ENCODE measurements at regions not wholly inside any gene's neighbourhood (a gene's known extent, or its start where the extent isn't known, plus 50 kb on each side); places are given as distances from the start of the nearest gene placed in this dataset.
"Not testable (repeated sequence)": the region's sequence is repeated elsewhere in the genome, so short reads cannot be mapped to it uniquely, and the experiment has no call there.

GRCh38 chr10:109062371-109062770 is 860.9 kb downstream of the XPNPEP1 start:
- ATAC-seq: no peak

DNA sequence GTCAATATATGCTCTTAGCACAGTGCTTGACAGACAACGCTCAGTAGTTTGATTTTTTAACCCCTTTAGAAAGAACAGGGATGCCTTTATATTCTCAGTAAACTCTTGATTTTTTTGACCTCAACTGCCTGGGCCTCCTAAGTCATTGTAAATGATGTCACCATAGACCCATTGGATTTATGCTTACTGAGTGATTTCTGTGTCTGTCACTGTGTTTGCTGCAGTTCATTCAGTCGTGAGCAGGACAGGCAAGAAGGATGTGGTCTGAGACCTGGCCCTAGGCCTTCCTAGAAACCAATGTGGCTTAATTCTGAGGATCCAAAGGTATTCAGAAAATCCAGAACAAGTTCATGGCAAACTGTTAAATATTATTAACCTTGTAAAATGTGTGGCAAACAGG is 868.1 kb downstream of the XPNPEP1 start:
- no peak for ATAC-seq

DNA sequence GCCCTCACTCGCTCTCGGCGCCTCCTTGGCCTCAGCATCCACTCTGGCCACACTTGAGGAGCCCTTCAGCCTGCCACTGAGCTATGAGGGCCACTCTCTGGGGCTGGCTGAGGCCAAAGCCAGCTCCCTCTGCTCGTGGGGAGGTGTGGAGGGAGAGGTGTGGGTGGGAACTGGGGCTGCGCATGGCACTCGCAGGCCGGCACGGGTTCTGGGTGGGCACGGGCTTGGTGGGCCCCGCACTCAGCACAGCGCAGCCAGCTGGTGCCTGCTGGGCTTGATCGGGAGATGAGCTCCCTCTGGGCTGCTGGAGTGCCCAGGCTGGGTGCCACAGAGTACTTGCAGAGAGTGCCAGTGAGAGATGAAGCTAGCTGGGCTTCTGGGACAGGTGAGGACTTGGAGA is 875.5 kb downstream of the XPNPEP1 start:
- ATAC-seq: no peak

DNA sequence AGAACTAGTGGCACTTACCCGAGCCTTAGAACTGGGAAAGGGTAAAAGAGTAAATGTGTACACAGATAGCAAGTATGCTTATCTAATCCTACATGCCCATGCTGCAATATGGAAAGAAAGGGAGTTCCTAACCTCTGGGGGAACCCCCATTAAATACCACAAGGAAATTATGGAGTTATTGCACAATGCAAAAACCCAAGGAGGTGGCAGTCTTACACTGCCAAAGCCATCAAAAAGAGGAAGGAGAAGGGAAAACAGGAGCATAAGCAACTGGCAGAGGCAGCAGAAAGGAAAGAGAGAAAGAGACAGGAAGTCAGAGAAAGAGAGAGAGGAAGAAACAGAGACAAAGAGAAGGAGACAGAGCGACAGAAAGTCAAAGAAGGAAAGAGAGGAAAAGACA is 876.9 kb downstream of the XPNPEP1 start:
- ATAC-seq: not testable (repeated sequence)

- no peak for ATAC-seq
These were observed 882.7 kb downstream of the XPNPEP1 start for GRCh38 chr10:109040622-109041021.

- ATAC-seq: no peak
These were observed 885.3 kb downstream of the XPNPEP1 start for GRCh38 chr10:109037978-109038377.

DNA sequence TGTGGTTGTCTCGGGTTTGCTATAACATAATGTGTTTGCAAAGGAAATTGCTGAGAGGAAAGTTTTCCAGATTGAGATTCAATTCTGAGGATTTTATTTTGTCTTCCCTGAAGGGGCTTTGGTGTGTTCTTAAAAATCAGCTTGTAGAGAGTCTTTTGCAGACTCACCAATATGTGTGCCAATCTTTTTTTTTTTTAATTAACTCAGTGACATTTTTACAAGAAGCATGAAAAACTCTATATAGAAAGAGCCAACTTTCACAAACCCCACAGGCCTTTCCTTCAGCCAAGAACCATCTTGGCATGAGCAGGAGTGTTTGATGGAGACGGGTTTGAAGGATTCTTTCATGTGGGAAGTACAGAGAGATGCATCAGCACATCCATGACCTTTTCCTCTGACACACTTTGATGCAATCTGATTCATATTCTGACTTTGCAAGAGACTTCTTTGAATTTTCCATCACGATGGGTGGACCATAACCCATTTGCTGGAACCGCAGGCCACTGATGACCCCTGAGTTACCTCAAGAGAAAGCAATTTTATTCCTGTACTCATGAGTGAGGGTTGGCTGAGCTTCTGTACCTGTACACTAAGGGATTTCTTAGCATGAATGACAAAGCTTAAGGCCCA is 892.6 kb downstream of the XPNPEP1 start:
- ATAC-seq: no peak

- ATAC-seq: no peak
These were observed 893.4 kb downstream of the XPNPEP1 start for GRCh38 chr10:109029870-109030269.

DNA sequence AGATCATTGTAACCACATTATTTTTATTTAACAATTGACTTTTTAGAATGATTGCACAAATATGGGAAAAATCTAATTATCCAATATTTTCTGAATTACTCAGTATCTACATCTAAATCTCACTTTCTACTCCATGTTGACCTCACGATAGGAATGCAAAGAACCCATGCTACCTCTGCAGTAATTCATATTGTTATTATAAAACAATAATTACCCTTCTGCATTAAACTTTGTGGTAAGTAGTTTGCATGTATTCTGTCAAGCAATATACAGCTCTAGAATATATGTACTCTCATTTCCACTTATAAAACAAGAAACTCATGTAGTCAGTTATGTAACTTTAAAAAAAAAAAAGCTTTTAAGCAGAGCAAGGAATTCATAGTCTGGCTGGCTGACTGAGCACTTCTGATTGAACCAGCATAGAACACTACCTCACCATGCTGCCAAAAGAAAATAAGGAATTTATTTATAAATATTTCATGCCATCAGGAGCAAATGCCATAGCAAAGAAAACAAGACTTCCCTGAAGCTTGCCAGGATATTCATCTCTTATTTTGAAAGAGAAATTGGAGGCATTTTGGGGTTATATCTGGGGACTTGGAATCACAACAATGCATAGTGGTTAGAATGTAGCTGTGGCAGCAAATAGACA is 895.7 kb downstream of the XPNPEP1 start:
- ATAC-seq: no peak

DNA sequence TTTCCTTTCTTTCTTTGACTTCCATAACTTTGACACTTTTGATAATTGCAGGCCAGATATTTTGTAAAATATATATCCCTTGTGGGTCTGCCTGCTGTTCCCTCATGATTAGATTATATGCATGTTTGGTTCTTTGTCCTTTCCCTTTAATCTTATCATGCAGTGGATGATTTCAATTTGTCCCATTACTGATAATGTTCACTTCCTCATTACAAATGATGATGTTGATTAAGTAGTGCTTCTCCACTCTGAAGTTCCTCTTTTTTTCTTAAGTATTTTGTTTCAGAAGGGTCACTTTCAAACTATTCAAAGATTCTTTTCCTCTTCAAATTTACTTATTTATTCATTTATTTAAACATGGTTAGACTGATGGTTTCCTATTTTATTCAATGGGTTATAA is 898.1 kb downstream of the XPNPEP1 start:
- ATAC-seq: no peak

GRCh38 chr10:109022417-109023049 is 900.8 kb downstream of the XPNPEP1 start:
- ATAC-seq: no peak

DNA sequence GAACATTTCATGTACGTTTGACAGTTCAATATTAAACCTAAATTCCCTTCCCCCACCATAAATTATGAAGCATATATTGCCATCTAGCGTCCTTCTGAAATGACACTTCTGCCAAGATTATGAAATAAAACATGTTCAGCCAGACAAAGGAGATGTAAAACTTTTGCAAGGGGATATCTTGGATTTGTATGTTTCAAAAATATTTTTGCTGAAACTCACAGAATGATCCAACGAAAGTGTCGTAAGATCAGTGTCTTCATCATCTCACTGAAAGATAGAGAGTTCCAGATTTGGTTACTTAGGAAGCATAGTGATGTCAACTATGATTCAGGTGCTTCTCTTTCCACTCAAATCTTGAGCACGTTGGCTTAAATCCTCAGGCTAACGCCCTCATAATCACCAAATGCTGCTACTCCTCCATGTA is 904.3 kb downstream of the XPNPEP1 start:
- no peak for ATAC-seq

GRCh38 chr10:109007514-109007913 is 915.8 kb downstream of the XPNPEP1 start:
- no peak for ATAC-seq

DNA sequence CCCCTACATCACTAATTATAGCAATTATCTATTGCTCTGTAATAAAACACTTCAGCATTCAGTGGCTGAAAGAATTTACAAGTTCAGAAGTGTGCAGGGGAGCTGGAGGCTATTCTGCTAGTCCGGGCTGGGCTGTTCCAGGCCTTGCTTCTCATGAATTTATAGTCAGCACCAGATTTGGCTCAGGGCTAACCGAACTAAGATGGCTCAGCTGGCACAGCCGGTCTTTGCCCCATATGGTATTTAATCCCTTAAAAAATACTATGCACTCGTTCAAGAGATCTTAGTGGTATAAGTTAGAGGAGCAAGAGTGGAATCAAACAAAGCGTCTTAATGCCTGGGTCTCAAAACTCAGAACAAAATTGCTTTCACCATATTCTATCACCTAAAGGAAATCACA is 932.9 kb downstream of the XPNPEP1 start:
- ATAC-seq: no peak

DNA sequence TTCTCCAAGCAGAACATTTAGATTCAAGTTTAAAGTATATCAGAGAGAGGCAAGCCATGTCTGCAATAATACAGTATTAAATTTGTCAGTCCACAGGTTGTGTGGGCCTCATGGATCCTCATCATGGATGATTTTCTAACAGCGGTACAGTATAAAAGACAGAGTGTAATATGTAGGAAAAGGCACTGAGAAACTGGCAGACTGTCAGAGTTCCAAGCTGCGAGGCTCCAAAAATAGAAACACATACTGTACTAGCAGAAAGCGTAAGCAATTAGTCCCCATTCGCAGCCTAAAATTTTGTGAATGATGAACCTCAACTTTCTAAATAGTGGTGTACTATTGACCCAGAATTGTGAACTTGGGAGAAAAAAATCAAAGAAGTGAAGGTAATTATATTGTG is 933.3 kb downstream of the XPNPEP1 start:
- no peak for ATAC-seq

- ATAC-seq: no peak
These were observed 941.2 kb downstream of the XPNPEP1 start for GRCh38 chr10:108982159-108982558.

DNA sequence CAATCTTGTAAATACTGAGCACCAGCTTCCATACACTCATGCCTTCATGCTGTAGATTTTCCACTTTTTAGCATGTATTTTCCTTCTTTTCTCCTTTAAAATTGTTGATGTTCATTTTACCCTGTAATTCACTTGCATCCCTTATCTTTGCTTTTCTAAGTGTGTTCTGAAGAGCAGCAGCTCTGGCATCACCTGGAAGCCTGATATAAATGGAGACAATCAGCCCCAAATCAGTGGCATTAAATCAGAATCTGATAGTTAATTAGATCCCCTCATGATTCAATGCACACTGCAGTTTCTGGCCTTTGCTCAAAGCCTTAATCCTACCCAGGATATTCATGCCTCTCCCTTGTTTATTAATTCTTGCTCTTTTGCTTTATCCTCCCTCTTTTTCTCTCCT is 942.4 kb downstream of the XPNPEP1 start:
- no peak for ATAC-seq

- no peak for ATAC-seq
These were observed 947.8 kb downstream of the XPNPEP1 start for GRCh38 chr10:108975459-108976058.

DNA sequence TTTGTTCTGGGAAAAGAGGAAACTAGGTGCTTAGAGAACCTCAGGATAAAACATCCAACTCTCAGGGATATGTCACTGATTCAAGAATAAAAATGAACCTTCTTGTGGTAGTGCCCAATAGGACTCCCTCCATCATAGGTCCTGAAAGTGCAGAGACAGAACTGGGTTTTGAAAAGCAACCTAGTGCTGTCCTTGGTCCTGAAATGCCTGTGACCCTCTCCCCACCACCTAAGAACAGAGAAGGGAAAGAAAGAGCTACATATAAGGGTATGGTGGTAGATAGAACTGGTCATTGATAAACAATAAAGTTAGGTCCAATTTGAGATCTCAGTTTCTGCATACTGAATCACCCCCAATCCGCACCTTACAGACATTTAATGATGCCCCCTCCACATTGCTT is 953.3 kb downstream of the XPNPEP1 start:
- ATAC-seq: no peak

- no peak for ATAC-seq
These were observed 956.9 kb downstream of the XPNPEP1 start for GRCh38 chr10:108966411-108966810.

GRCh38 chr10:108966005-108966404 is 957.3 kb downstream of the XPNPEP1 start:
- no peak for ATAC-seq

GRCh38 chr10:108962172-108962571 is 961.1 kb downstream of the XPNPEP1 start:
- ATAC-seq: no peak

DNA sequence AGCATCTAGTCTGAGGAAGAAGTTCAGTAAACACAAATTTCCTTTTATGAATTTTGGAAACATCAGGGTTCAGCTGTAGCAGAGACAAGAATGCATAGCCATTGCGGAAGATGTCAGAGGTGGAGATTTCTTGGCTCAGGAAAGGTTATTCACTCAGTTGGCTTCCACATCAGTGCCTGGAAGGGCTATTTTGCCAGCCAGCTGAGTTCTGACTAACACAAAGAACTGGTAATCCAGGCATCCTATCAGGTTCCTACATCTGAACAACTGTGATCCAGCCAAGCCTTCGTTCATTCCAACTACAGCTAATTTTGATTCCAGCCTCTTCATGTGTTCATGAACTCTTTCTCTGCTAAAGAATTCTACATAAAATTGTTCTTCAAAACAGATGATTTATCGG is 965.6 kb downstream of the XPNPEP1 start:
- ATAC-seq: no peak

DNA sequence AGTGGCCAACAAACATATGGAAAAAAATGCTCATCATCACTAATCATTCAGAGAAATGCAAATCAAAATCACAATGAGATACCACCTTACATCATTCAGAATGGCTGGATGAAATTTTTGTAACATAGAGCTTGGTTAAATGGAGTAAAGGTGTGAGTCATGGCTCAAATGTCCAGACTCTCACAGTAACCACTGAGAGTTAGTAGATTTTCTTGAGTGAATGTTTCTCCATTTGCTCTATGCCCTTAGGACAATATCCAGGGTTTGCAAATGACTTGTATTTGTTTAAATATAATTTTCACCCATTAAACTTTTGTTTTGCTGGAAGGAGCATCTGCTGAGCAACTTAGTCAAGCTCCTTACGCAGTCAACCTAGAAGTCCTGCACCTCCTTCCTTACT is 967.2 kb downstream of the XPNPEP1 start:
- no peak for ATAC-seq
